ENCODE measurements at regions not wholly inside any gene's neighbourhood (a gene's known extent, or its start where the extent isn't known, plus 50 kb on each side); places are given as distances from the start of the nearest gene placed in this dataset.
"Not testable (repeated sequence)": the region's sequence is repeated elsewhere in the genome, so short reads cannot be mapped to it uniquely, and the experiment has no call there.

DNA sequence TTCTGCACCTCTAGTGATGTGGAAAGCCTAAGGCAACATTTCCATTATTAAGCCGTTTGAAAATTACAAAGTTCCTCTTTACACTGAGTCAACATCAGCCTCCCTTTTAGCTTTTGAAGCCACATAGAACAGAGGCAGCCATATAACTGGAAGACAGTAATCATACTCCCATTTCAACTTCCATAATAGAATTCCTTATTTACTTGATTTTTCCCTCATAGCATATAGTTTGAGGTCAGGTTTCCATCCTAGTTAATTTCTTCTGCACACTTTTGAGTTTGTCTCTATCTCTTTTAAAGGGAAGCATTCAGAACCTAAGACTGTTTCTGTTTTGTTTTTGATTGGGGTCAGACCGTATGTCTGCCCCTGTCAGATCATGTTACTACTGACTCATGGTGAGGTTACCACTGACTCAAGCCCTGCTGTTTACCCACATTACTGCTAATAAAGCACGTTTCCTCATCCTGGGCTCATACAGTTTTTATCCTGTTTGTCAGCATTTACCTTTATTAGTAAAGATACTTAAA lies 161.0 kb downstream of the SLC38A4 start:
- no peaks in the 10 kb centered on the region for H3K9me3 ChIP-seq (ENCODE audit: control insufficient read depth, low read length)
- H3K9ac ChIP-seq (ENCODE audit: low read length) = no peak overlapping the region
- no peaks in the 10 kb centered on the region for H3K36me3 ChIP-seq (ENCODE audit: control insufficient read depth, insufficient read depth, low read length)
- peaks cover 8% of the 10 kb centered on the region for H3K4me1 ChIP-seq (ENCODE audit: control insufficient read depth, insufficient read depth, low read length)
- no peak overlapping the region for H3K4me3 ChIP-seq (ENCODE audit: low read length)
- H3K27me3 ChIP-seq (ENCODE audit: control insufficient read depth, insufficient read depth, low read length) = no peaks in the 10 kb centered on the region

DNA sequence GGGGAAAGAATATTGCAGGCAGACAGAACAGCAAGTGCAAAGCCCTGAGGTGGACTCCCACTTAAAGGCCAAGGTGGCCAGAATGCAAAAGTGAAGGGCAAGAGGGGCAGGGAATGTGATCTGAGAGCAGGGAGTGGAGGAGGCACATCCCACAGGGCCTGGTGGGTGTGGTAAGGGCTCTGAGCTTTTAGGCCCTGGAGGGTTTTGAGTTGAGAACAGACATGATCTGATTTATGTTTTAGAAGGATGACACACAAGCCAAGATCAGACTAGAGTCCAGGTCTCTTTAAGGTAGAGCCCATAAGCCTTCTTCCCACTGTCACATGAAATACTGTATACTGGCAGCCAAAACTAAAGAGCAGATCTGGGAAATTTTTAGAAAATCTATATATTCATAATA lies 162.5 kb downstream of the SLC38A4 start:
- peaks cover 8% of the 10 kb centered on the region for H3K4me1 ChIP-seq (ENCODE audit: control insufficient read depth, insufficient read depth, low read length)
- H3K27me3 ChIP-seq (ENCODE audit: control insufficient read depth, insufficient read depth, low read length) = no peaks in the 10 kb centered on the region
- no peak overlapping the region for H3K9ac ChIP-seq (ENCODE audit: low read length)

DNA sequence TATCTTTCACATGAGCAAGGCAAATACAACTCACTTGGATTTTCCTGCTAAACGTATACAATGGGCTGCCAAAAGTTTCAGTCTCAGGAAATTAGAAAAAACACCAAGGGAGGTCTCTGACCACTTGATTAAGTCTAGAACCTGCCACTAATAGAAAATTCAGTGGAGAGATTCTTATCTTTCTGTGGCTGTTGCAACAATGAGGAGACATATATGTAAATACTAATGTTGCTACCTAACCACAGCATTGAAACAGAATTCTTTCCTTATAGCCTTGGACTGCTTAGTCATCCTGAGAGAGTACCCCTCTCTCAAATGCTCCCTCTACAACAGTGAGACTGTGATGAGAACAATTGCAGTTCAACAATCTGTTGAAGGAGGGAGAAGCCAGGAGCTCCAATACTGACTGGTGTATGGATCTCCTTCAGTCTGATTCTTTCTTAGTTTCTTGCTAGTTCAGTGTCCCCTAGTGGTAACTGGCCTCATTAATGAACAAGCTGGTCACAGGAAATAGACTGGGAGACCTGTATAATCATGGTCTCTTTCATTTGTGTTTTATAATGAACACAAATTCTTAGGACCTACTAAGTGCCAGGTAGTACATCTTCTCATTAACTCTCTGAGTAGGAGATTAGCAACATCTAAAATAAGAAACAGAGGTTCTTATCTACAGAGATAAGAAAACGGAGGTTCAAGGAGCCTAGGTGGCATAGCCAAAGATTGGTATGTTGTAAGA lies 164.5 kb downstream of the SLC38A4 start:
- Histone ChIP-seq H3K36me3 (ENCODE audit: control insufficient read depth, insufficient read depth, low read length) (no peaks in the 10 kb centered on the region), H3K9ac (ENCODE audit: low read length) (peak overlapping the region; percentile 9), H3K4me3 (ENCODE audit: low read length) (no peak overlapping the region), H3K27me3 (ENCODE audit: control insufficient read depth, insufficient read depth, low read length) (no peaks in the 10 kb centered on the region), H3K9me3 (ENCODE audit: control insufficient read depth, low read length) (no peaks in the 10 kb centered on the region), H3K4me1 (ENCODE audit: control insufficient read depth, insufficient read depth, low read length) (peaks cover 8% of the 10 kb centered on the region)

More for the DNA sequence above, 162.5 kb downstream of the SLC38A4 start:
- H3K36me3 ChIP-seq (ENCODE audit: control insufficient read depth, insufficient read depth, low read length) = no peaks in the 10 kb centered on the region
- H3K4me3 ChIP-seq (ENCODE audit: low read length) = no peak overlapping the region
- no peaks in the 10 kb centered on the region for H3K9me3 ChIP-seq (ENCODE audit: control insufficient read depth, low read length)

DNA sequence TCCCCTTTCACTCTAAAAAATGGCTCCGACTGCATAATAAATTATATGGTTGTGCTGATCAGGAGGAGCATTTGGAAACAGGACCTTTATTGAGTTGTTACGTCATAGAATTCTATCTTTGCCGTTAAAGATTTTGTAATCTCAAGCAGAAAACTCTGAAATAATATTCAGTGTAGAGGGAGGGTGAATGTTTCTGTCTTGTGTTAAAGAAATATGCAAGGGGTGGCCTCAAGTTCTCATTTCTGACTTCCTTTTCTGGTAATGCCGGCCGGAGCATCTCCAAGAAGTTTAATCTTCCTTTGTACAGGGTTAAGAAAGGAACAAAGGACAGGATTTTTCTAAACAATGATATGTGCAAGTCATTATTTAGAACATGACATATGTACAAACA lies 165.1 kb downstream of the SLC38A4 start:
- Histone ChIP-seq H3K9me3 (ENCODE audit: control insufficient read depth, low read length) (no peaks in the 10 kb centered on the region), H3K36me3 (ENCODE audit: control insufficient read depth, insufficient read depth, low read length) (no peaks in the 10 kb centered on the region), H3K4me1 (ENCODE audit: control insufficient read depth, insufficient read depth, low read length) (peaks cover 8% of the 10 kb centered on the region), H3K27me3 (ENCODE audit: control insufficient read depth, insufficient read depth, low read length) (no peaks in the 10 kb centered on the region), H3K4me3 (ENCODE audit: low read length) (no peak overlapping the region), H3K9ac (ENCODE audit: low read length) (no peak overlapping the region)

DNA sequence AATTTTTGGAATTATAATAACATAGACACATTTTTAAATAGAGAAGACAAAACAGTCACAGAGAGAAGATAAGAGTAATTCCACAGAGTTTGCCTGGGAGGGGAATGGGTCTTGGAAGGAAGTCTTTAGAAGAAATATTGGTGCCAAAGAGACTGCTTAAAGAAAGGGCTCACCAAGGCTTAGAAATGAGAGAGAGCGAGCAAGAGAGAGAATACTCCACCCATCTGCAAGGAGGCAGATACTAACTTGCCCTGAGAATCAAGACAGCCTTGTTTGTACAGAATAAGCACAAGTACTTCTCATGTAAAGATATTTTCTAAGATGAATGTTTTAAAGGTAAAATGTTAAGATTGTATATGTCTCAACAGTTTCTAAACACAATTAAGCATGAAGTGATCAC lies 165.5 kb downstream of the SLC38A4 start:
- H3K9me3 ChIP-seq (ENCODE audit: control insufficient read depth, low read length) = no peaks in the 10 kb centered on the region
- H3K4me1 ChIP-seq (ENCODE audit: control insufficient read depth, insufficient read depth, low read length) = peaks cover 8% of the 10 kb centered on the region
- H3K9ac ChIP-seq (ENCODE audit: low read length) = no peak overlapping the region
- no peaks in the 10 kb centered on the region for H3K27me3 ChIP-seq (ENCODE audit: control insufficient read depth, insufficient read depth, low read length)
- no peaks in the 10 kb centered on the region for H3K36me3 ChIP-seq (ENCODE audit: control insufficient read depth, insufficient read depth, low read length)
- H3K4me3 ChIP-seq (ENCODE audit: low read length) = no peak overlapping the region

DNA sequence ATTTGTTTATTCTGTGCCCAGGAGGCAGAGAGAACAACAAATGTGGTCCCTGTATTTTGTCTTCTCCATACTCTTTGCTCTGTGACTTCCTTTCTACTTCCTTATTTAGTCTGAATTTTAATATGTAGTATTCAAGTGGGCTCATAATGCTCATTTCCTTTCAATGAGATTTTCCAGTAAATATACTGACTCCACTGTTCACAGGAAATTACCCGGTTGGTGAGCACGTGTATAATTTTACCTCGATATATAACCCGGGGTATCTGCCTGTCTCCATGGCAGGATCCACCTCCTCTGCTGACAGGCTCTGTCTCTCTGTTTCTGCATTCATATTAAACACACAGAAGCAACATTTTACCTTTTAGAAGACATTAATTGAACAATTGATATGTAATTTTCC lies 166.0 kb downstream of the SLC38A4 start:
- Histone ChIP-seq H3K9ac (ENCODE audit: low read length) (no peak overlapping the region), H3K9me3 (ENCODE audit: control insufficient read depth, low read length) (no peaks in the 10 kb centered on the region), H3K4me3 (ENCODE audit: low read length) (no peak overlapping the region), H3K36me3 (ENCODE audit: control insufficient read depth, insufficient read depth, low read length) (no peaks in the 10 kb centered on the region), H3K4me1 (ENCODE audit: control insufficient read depth, insufficient read depth, low read length) (peaks cover 8% of the 10 kb centered on the region), H3K27me3 (ENCODE audit: control insufficient read depth, insufficient read depth, low read length) (no peaks in the 10 kb centered on the region)

DNA sequence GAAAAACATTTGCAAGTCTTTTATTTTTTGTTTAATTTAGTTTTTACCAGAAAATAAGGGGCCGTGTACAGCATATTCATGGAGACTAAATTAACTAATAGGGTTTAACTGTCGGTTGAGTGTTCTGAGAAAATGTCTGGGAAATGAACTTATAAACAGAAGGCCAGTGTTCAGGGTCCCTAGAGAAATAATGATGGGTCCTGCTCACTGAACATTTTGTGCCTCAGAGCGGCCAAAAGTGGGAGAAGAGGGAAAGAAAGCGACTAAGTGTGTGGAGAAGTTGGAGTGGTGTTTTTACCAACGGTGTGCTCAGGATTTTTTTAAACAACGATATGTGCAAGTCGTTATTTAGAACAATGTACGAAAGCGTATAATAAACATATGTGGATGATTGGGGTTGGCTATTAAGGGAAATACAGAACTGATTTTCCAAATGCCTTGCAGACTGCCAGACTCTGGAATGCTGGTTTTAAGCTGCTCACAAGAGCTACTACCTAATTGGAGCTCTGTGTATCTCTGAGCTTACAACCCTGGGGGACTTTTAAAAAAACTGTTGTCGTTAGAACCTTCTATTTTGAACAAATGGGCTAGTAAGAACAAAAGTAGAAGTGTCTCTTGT lies 166.7 kb downstream of the SLC38A4 start:
- Histone ChIP-seq H3K36me3 (ENCODE audit: control insufficient read depth, insufficient read depth, low read length) (no peaks in the 10 kb centered on the region), H3K4me1 (ENCODE audit: control insufficient read depth, insufficient read depth, low read length) (peaks cover 8% of the 10 kb centered on the region), H3K9ac (ENCODE audit: low read length) (no peak overlapping the region), H3K9me3 (ENCODE audit: control insufficient read depth, low read length) (no peaks in the 10 kb centered on the region), H3K27me3 (ENCODE audit: control insufficient read depth, insufficient read depth, low read length) (no peaks in the 10 kb centered on the region), H3K4me3 (ENCODE audit: low read length) (no peak overlapping the region)

DNA sequence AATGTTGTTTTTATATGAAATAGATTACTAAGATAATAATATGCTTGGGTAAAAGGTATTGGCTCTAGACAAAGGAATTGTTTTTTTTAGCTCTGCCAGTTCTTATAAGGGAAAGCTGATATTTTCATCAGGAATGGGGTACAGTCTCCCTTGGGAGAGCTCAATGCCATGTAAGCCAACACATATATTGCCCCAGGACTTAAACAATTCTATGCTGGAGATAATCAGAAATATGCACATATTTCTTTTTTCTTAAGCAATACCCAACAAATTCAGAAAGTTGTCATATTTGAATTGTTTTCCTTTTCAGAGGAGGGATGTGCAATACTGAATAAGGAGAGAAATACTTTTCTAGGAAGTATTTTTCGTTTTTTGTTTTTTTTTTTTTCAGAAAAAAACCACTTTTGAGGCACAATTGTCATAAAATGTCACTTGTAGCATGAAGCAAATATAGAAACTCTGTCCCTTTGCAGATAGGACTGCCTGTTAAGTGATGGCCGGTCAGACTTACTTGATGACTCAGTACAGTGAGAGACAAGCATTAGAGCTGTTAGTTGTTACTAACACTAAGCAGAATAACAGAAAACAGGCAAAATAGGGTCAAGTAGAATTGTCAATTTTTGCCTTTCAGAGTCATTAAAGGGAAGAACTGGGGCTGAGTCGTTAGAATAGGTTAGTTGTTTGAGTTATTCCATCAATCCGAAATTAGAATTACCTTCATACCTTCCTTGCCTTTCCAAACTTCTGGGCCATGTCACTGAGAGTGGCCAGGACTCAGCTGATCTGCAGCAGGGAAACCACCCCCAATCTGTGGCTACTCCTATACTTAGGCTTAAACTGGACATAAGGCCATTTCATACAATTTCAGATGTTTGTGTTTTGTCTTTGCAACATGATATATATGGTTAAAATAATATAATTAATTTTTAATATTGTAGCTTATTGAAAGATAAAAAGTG lies 168.1 kb downstream of the SLC38A4 start:
- Histone ChIP-seq H3K36me3 (ENCODE audit: control insufficient read depth, insufficient read depth, low read length) (no peaks in the 10 kb centered on the region), H3K9me3 (ENCODE audit: control insufficient read depth, low read length) (no peaks in the 10 kb centered on the region), H3K4me1 (ENCODE audit: control insufficient read depth, insufficient read depth, low read length) (peaks cover 8% of the 10 kb centered on the region), H3K27me3 (ENCODE audit: control insufficient read depth, insufficient read depth, low read length) (no peaks in the 10 kb centered on the region), H3K4me3 (ENCODE audit: low read length) (no peak overlapping the region), H3K9ac (ENCODE audit: low read length) (no peak overlapping the region)

DNA sequence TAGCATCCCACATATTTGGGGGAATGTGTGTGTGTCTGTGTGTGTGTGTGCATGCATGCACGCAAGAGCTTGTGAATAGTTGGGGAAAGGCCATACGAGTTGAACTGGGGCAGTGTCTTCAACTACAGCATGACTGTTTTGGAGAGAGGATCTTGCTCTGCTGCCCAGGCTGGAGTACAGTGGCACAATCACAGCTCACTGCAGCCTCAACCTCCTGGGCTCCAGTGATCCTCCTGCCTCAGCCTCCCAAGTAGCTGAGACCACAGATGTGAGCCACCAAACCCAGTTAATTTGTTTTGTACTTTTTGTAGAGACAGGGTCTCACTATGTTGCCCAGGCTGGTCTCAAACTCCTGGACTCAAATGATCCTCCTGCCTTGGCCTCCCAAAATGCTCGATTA lies 169.8 kb downstream of the SLC38A4 start:
- not testable (repeated sequence) for H3K27me3 ChIP-seq (ENCODE audit: control insufficient read depth, insufficient read depth, low read length); H3K9ac ChIP-seq (ENCODE audit: low read length); H3K36me3 ChIP-seq (ENCODE audit: control insufficient read depth, insufficient read depth, low read length); H3K9me3 ChIP-seq (ENCODE audit: control insufficient read depth, low read length); H3K4me3 ChIP-seq (ENCODE audit: low read length); H3K4me1 ChIP-seq (ENCODE audit: control insufficient read depth, insufficient read depth, low read length)

DNA sequence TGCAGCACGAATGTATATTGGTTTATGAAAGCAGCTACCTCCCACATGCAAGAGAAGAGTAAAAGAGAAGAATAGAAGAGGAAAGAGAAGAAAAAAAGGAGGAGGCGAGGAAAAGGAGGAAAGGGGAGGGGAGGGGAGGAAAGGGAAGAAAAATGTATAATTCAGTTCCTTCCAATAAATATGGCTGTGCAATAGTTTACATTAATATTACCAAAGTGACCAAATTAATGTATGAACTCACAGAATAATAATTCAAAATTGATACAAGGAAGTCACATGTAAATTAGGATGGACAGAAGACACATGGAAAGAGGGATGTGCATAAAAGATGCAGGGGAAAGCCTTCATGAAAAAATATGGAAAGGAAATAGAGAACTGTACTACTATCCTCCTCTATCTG lies 172.5 kb downstream of the SLC38A4 start:
- no peaks in the 10 kb centered on the region for H3K9me3 ChIP-seq (ENCODE audit: control insufficient read depth, low read length)
- H3K4me1 ChIP-seq (ENCODE audit: control insufficient read depth, insufficient read depth, low read length) = no peaks in the 10 kb centered on the region
- no peak overlapping the region for H3K4me3 ChIP-seq (ENCODE audit: low read length)
- no peaks in the 10 kb centered on the region for H3K36me3 ChIP-seq (ENCODE audit: control insufficient read depth, insufficient read depth, low read length)
- H3K9ac ChIP-seq (ENCODE audit: low read length) = no peak overlapping the region
- no peaks in the 10 kb centered on the region for H3K27me3 ChIP-seq (ENCODE audit: control insufficient read depth, insufficient read depth, low read length)

DNA sequence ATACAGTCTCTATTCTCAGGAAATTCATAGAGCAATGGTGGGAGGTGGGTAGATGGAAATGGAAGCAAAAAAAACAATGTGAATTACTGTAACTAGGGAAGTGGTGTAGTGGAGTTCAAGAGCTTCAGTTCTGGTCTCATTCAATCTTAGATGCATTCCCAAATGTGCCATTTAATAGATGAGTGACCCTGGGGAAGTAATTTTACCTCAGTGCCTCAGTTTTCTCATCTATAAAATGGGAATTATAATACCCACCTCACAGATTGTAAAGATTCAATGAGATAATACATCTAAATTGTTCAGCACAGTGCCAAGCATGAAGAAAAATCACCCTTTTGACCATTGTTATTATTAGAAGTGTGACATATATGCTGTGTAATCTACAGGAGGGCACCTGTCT lies 173.1 kb downstream of the SLC38A4 start:
- no peaks in the 10 kb centered on the region for H3K27me3 ChIP-seq (ENCODE audit: control insufficient read depth, insufficient read depth, low read length)
- H3K9ac ChIP-seq (ENCODE audit: low read length) = no peak overlapping the region
- no peak overlapping the region for H3K4me3 ChIP-seq (ENCODE audit: low read length)
- H3K36me3 ChIP-seq (ENCODE audit: control insufficient read depth, insufficient read depth, low read length) = no peaks in the 10 kb centered on the region
- H3K4me1 ChIP-seq (ENCODE audit: control insufficient read depth, insufficient read depth, low read length) = no peaks in the 10 kb centered on the region
- H3K9me3 ChIP-seq (ENCODE audit: control insufficient read depth, low read length) = no peaks in the 10 kb centered on the region

DNA sequence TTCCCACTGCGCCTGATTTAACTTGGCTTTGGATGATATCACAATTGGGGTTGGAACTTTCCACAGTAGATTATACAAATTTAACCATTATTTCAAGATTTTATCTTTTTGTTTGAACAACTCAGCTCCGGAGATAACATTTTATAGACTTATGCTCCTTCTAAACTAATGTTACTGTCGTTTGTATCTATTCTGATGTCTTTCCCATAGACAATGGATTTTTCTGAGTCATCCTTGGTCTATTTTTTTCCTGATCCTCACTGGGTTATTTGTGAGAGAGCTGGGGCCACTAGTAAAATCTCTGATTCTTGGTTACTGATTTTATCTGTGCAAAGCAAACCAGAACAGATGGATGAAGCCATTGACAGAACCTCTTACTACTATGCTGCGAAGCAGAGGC lies 175.1 kb downstream of the SLC38A4 start:
- Histone ChIP-seq H3K9ac (ENCODE audit: low read length) (no peak overlapping the region), H3K27me3 (ENCODE audit: control insufficient read depth, insufficient read depth, low read length) (no peaks in the 10 kb centered on the region), H3K9me3 (ENCODE audit: control insufficient read depth, low read length) (no peaks in the 10 kb centered on the region), H3K36me3 (ENCODE audit: control insufficient read depth, insufficient read depth, low read length) (no peaks in the 10 kb centered on the region), H3K4me3 (ENCODE audit: low read length) (no peak overlapping the region), H3K4me1 (ENCODE audit: control insufficient read depth, insufficient read depth, low read length) (no peaks in the 10 kb centered on the region)
